CD4-positive, alpha-beta T cell (primary cell): ENCODE measurements at regions not wholly inside any gene's neighbourhood (a gene's known extent, or its start where the extent isn't known, plus 50 kb on each side); places are given as distances from the start of the nearest gene placed in this dataset.

Experiments
- ATAC-seq: fragments of 200-7000 bp; cut with Tn5 transposase; one replicate; pipeline ENCODE4 v1.10.0; 2022; ENCODE audit warnings: mild to moderate bottlenecking; ENCODE audit not compliant: poor library complexity
- CTCF ChIA-PET: fragments of 350-600 bp; sonication (Branson Sonifier 250); formaldehyde crosslinking; loops from one replicate; lab custom pipeline; 2021; ENCODE audit warnings: antibody characterized with exemption, inconsistent platforms; lab: Charles Lee
- POLR2A ChIA-PET: fragments of 350-600 bp; sonication (Branson Sonifier 250); formaldehyde crosslinking; loops from one replicate; lab custom pipeline; 2021; ENCODE audit warnings: antibody characterized with exemption, inconsistent platforms; lab: Charles Lee
- DNase-seq, 14 experiments: peaks; one replicate each; pipeline ENCODE4 v3.0.0-alpha.2; 2013 to 2020; ENCODE audit warnings: mixed read lengths in 2 of 14
- H3K27ac ChIP-seq, 2 donors: one replicate each; pipeline versions ENCODE4 v1.5.1 to v1.7.0; 2013; ENCODE audit warnings: low read length in 2 of 2, low read depth in 1 of 2, mild to moderate bottlenecking in 1 of 2
- H3K27me3 ChIP-seq, 2 experiments: 1 replicate in 1 of 2; 2 replicates in 1 of 2; pipeline versions ENCODE4 v1.6.1 to v1.7.0; 2013; ENCODE audit warnings: low read length in 2 of 2, control low read depth in 1 of 2, mild to moderate bottlenecking in 1 of 2, moderate library complexity in 1 of 2; ENCODE audit not compliant: insufficient read depth in 2 of 2, control insufficient read depth in 1 of 2
- H3K36me3 ChIP-seq: one replicate; pipeline ENCODE4 v1.6.1; 2013; ENCODE audit warnings: low read length, control low read depth; ENCODE audit not compliant: insufficient read depth
- H3K4me1 ChIP-seq: one replicate; pipeline ENCODE4 v1.6.1; 2013; ENCODE audit warnings: low read length, control low read depth; ENCODE audit not compliant: insufficient read depth
- H3K4me3 ChIP-seq: one replicate; pipeline ENCODE4 v1.5.1; 2013; ENCODE audit warnings: mild to moderate bottlenecking, low read length, moderate library complexity
- H3K9me3 ChIP-seq, 2 experiments: 1 replicate in 1 of 2; 2 replicates in 1 of 2; pipeline versions ENCODE4 v1.6.1 to v1.7.0; 2013; ENCODE audit warnings: low read length in 2 of 2, mild to moderate bottlenecking in 2 of 2, control low read depth in 1 of 2, moderate library complexity in 1 of 2; ENCODE audit not compliant: control insufficient read depth in 1 of 2, insufficient read depth in 1 of 2
- H3K27ac Mint-ChIP-seq: one replicate; pipeline ENCODE4 v1.8.0; 2020; ENCODE audit warnings: mixed read lengths
- H3K27me3 Mint-ChIP-seq: one replicate; pipeline ENCODE4 v1.8.0; 2021; ENCODE audit warnings: mixed read lengths
- H3K36me3 Mint-ChIP-seq: one replicate; pipeline ENCODE4 v1.8.0; 2021; ENCODE audit warnings: low read depth, mixed read lengths
- H3K4me1 Mint-ChIP-seq: one replicate; pipeline ENCODE4 v1.8.0; 2021; ENCODE audit warnings: low read depth, mixed read lengths
- H3K4me3 Mint-ChIP-seq: one replicate; pipeline ENCODE4 v1.8.0; 2020; ENCODE audit warnings: mild to moderate bottlenecking, mixed read lengths
- H3K9me3 Mint-ChIP-seq: one replicate; pipeline ENCODE4 v1.8.0; 2020; ENCODE audit warnings: mixed read lengths
- intact Hi-C, 2 experiments: fragments of 100-400 bp; cut with DNase I in 1 of 2; cut with micrococcal nuclease in 1 of 2; formaldehyde crosslinking; loops; one replicate each; pipeline versions ENCODE4 v1.15.1 to v1.9.0; 2023 to 2025; cut with DNase I, micrococcal nuclease
- TF ChIP-seq, protein P1 (sequence below): fragments of 200-600 bp; IDR thresholded peaks from one replicate; pipeline ENCODE4 v1.8.0; 2022; ENCODE audit warnings: antibody characterized with exemption, mild to moderate bottlenecking

- Histone ChIP-seq H3K4me1 (peaks cover 7% of the 10 kb centered on the region), H3K27ac (no peak overlapping the region), H3K27me3 (no peaks in the 10 kb centered on the region), H3K36me3 (no peaks in the 10 kb centered on the region), H3K9me3 (peaks cover 0 to 5% of the 10 kb centered on the region in 2 experiments), H3K4me3 (no peak overlapping the region)
- ATAC-seq = no peak
- ChIA-PET CTCF (no interaction called here), POLR2A (interaction anchor here (0.7 kb wide), 1 partner anchor 81 kb away, joined by 3 read pairs; no protein-coding TSS in a partner anchor)
- peaks cover 9% of the 10 kb centered on the region for H3K4me1 Mint-ChIP-seq
- H3K27me3 Mint-ChIP-seq = no peaks in the 10 kb centered on the region
- TF ChIP-seq, protein P1, sequence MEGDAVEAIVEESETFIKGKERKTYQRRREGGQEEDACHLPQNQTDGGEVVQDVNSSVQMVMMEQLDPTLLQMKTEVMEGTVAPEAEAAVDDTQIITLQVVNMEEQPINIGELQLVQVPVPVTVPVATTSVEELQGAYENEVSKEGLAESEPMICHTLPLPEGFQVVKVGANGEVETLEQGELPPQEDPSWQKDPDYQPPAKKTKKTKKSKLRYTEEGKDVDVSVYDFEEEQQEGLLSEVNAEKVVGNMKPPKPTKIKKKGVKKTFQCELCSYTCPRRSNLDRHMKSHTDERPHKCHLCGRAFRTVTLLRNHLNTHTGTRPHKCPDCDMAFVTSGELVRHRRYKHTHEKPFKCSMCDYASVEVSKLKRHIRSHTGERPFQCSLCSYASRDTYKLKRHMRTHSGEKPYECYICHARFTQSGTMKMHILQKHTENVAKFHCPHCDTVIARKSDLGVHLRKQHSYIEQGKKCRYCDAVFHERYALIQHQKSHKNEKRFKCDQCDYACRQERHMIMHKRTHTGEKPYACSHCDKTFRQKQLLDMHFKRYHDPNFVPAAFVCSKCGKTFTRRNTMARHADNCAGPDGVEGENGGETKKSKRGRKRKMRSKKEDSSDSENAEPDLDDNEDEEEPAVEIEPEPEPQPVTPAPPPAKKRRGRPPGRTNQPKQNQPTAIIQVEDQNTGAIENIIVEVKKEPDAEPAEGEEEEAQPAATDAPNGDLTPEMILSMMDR = no peak
- peaks cover 3% of the 10 kb centered on the region for H3K36me3 Mint-ChIP-seq
- no peak overlapping the region for H3K4me3 Mint-ChIP-seq
- H3K9me3 Mint-ChIP-seq = no peaks in the 10 kb centered on the region
- no peak for DNase-seq
- H3K27ac Mint-ChIP-seq = no peak overlapping the region
- intact Hi-C loops = no loop called here
These were observed 87.4 kb upstream of the ITGB1 start for GRCh38 chr10:33045421-33045820.

GRCh38 chr10:33042565-33042964, 84.5 kb upstream of the ITGB1 start:
- Mint-ChIP-seq H3K27me3 (no peaks in the 10 kb centered on the region), H3K9me3 (no peaks in the 10 kb centered on the region), H3K36me3 (no peaks in the 10 kb centered on the region), H3K4me1 (peaks cover 5% of the 10 kb centered on the region), H3K27ac (no peak overlapping the region), H3K4me3 (no peak overlapping the region)
- intact Hi-C loops = no loop called here
- TF ChIP-seq, protein P1 = no peak
- H3K4me3 ChIP-seq = no peak overlapping the region
- peaks cover 0 to 4% of the 10 kb centered on the region in 2 experiments for H3K9me3 ChIP-seq
- POLR2A ChIA-PET = no interaction called here
- H3K36me3 ChIP-seq = no peaks in the 10 kb centered on the region
- no peak for ATAC-seq
- CTCF ChIA-PET = no interaction called here
- H3K27me3 ChIP-seq = no peaks in the 10 kb centered on the region
- no peak overlapping the region for H3K27ac ChIP-seq
- peaks cover 7% of the 10 kb centered on the region for H3K4me1 ChIP-seq
- DNase-seq = no peak

- H3K9me3 Mint-ChIP-seq = no peaks in the 10 kb centered on the region
- H3K27ac ChIP-seq = no peak overlapping the region
- ChIA-PET CTCF (no interaction called here), POLR2A (no interaction called here)
- TF ChIP-seq, protein P1 = no peak
- H3K4me1 ChIP-seq = peaks cover 7% of the 10 kb centered on the region
- DNase-seq (no peak), ATAC-seq (no peak)
- no peak overlapping the region for H3K27ac Mint-ChIP-seq
- H3K4me1 Mint-ChIP-seq = peaks cover 5% of the 10 kb centered on the region
- peaks cover 0 to 7% of the 10 kb centered on the region in 2 experiments for H3K9me3 ChIP-seq
- no peak overlapping the region for H3K4me3 ChIP-seq
- no peaks in the 10 kb centered on the region for H3K36me3 Mint-ChIP-seq
- intact Hi-C loops = no loop called here
- H3K27me3 Mint-ChIP-seq = no peaks in the 10 kb centered on the region
- no peak overlapping the region for H3K4me3 Mint-ChIP-seq
- no peaks in the 10 kb centered on the region for H3K36me3 ChIP-seq
- no peaks in the 10 kb centered on the region for H3K27me3 ChIP-seq
These were observed 83.9 kb upstream of the ITGB1 start for GRCh38 chr10:33041783-33042437.
